ENCODE measurements at regions not wholly inside any gene's neighbourhood (a gene's known extent, or its start where the extent isn't known, plus 50 kb on each side); places are given as distances from the start of the nearest gene placed in this dataset.

DNA sequence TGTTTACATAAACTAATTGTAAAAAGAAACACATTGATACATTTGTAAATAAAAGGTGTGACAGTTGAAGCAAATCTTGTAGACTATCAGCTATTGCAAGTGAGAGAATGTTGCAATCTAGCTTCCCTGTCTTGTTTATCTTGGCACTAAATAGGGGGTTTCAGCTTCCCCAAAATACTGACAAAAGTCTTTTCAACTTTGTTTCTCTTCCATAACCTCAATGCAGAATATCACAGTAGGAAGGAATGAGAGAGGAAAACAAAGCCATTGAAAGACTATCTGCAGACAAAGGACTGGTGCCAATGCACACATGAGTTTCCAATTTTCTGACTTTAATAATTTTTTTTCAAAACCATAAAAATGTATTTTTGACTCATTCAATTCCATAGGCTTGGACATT lies 886.2 kb upstream of the MGAT4C start:
- no peak for DNase-seq

- DNase-seq, result no peak
Measured at GRCh38 chr12:87141091-87141490, 884.9 kb upstream of the MGAT4C start.

- DNase-seq, result no peak
Measured at GRCh38 chr12:87140262-87140661, 884.1 kb upstream of the MGAT4C start.

- DNase-seq, result no peak
Measured at GRCh38 chr12:87137220-87137619, 881.0 kb upstream of the MGAT4C start.

GRCh38 chr12:87136330-87136976 lies 880.3 kb upstream of the MGAT4C start:
- no peak for DNase-seq

- no peak for DNase-seq
Measured at GRCh38 chr12:87127272-87127671, 871.1 kb upstream of the MGAT4C start.

DNA sequence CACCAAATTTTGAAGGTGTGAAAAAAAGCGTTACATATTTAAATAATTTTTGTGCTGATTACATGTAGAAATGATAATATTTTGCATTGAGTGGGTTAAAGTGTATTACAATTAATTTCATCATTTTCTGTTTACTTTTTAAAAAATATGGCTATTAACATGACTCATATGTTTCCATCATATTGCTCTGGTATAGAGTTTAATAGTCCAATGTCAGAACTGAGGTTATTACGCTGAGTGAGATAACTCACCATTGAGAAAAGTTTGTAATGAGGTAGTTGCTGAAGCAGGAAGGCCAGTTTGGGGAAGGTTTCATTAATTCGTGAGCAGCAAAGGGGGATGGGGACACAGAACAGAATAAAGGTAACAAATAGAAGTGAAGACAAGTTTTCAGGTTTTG lies 865.7 kb upstream of the MGAT4C start:
- DNase-seq, result no peak

DNA sequence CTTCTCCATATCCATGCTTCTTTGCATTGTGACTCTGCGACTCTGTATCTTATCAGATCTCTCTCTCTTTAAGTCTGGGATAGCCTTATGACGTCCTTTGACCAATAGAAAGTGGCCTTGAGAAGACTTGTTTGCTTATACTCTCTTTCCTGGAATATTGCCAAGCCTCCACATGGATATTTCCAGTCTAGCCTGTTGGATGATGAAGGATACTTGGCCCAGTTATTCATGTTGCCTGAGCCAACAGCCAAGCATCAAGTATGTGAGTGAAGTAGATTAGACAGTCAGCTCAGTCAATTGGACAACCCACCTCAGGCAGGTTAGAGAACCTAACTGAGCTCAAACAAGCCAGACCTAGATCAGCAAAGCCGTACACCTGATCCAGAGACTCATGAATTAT lies 864.2 kb upstream of the MGAT4C start:
- no peak for DNase-seq

DNA sequence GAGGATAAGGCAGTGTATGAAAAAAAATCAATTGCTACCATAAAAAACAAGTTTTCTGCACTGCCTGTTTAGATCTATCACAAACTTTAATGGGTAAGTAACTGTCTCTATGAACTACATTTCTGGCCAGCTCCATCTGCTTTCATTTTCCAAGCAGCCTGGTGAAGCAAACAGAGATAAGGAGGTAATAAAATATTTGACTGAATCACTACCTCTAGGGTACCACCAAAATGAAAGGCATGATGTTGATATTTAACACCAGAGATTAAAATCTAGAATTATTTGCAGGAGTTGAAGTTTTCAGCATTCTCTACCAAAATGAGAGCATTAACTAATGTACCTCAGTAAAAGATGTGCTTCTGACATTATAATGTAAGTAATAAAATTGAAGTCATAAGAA lies 863.5 kb upstream of the MGAT4C start:
- DNase-seq, result no peak

DNA sequence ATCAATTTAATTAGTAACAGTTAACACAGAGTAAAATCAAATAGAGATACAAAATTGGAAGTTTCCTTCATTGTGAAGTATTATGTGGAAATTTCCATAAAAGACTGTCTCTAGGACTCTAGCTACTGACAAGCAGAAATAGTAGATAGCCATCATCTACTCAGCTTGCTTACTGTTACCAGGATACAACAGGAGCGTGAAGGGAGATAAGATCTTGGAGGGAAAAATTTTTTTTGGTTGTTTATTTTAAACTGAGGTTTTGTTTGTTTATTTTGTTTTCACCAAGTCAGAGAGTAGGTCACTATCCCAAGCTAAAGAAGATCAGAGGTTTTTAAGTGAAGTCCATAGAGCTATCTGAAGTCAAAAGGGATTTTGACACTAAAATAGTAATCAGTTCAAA lies 861.3 kb upstream of the MGAT4C start:
- no peak for DNase-seq

DNA sequence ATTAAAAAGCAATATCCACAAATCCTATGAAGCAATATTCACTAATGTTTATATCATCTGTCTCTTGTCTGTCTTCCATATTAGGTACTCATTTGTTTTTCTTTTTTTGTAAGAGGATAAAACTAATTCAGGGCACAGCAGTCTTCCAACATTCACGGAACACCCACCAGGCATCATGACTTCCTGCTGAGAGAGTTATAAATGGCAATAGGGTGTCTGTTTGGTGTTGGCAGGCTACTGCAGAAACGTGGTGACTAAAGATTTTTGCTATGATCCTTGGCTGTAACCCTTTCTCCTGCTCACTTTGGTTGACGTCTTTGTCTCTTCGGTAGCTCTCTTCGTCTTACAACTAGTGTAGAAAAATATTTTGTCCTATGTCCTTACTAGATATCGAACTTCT lies 860.6 kb upstream of the MGAT4C start:
- no peak for DNase-seq

DNA sequence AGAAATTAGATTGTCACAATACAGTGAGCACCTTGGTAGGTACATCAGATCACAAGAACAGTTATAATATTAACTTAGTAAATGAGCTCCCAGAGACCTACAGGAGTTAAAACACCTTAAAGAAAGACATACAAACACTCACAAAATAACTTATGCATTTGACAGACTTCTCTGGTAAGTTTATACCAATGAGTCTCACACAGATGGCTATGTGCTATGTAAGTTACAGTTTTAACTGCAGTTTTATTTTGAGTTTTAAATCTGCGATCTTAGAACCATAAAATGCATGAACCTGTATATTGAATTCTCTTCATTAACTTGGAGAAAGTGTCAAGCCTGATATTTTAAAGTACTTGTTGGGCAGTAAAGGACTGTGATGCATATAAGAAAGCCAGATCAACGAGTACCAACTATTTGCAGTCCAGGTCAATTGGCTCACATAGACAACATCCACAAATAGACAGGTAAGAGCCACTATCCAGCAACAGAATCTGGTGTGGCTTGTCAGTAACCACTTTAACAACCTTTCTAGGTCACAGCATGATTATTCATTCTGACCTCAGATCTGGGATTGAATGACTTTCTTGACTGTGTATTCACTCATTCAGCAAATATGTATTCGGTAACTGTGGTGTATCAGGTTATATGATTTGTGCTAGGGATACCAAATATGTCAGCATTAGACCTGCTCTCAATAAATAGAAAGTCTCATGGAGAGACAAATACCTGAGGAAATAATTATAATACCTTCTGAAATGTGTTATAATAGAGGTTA lies 856.6 kb upstream of the MGAT4C start:
- no peak for DNase-seq

DNA sequence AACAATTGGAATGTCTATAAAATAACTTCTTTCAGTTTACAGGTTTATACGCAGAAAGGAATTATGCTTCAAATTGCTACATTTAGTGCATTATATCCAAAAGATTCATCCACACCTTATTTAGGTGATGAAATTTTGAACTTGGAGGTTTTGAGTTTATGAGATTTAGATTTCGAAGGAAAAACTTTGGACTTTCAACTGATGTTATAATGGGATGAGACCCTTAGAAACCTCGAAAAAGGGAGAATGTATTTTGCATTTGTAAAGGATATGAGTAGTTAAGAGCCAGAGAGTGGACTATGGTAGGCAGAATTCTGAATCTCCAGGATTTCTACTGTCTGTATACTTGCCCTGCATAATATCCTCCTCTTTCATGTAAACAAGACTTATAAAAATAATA lies 851.6 kb upstream of the MGAT4C start:
- no peak for DNase-seq

- no peak for DNase-seq
Measured at GRCh38 chr12:87107270-87107669, 851.1 kb upstream of the MGAT4C start.

- no peak for DNase-seq
Measured at GRCh38 chr12:87096082-87096585, 839.9 kb upstream of the MGAT4C start.

- no peak for DNase-seq
Measured at GRCh38 chr12:87094356-87094755, 838.2 kb upstream of the MGAT4C start.

DNA sequence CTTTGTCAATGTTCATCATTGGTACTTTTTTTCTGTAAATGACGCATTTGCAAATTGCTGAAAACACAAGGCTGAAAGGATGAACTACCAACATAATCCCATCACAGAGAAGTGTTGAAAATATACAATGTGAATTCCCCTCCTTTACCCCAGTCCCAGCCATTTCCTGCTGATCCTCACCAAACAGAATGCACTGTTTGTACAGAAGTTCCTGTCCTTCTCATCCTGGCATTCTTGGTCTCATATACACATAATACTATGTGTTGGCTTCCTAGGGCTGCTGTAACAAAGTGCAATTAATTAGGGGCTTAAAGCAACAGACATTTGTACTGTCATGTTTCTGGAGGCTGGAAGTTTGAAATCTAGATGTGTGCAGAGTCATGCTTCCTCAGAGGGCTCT lies 836.2 kb upstream of the MGAT4C start:
- DNase-seq, result no peak

DNA sequence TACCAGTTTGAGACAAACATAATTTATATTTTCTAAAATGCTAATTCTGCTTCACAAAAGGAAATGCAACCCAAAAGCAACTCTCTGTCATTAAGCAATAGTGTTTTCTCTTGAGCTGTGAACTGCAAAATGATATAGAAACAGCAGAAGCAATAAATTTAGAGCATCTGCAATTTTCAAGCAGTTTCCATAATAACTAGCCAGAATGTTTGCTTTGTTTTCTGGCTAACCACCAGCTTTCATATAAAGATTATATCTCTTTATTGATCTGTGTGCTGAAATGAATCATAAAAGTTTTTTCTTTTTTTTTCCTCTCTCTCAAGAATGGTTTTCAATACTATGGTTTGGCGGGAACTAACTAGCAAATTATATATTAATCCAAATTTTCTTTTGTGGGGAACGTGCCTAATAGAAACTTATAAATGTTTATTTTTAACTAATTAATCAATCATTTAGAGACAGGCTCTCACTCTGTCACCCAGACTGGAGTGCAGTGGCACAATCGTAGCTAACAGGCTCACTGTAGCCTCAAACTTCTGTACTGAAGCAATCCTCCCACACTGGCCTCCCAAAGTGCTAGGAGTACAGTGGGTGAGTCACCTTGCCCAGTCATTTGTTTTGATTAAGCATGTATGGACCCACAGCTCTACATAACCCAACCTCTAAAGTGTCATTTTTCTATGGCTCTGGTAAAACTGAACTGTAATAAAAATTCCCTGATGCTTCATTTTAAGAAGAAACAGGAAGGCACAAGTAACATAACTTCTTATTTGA lies 830.1 kb upstream of the MGAT4C start:
- no peak for DNase-seq

DNA sequence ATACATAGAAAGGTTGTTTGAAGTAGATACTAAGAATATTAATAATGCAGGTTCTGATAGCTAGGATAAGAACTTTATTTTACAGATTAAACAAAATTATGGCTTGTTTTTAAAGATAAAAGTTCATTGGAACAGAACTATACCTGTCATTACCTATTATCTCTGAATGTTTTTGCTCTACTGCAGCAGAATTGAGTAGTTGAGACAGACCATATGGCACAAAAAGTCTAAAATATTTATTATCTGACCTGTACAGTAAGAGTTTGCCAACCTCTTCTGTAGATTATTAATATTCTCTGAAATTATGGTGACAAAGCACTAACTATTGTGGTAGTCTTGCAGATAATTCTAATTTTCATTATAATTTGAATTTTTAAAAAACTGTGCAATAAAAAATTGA lies 829.1 kb upstream of the MGAT4C start:
- DNase-seq, result no peak

- no peak for DNase-seq
Measured at GRCh38 chr12:87082756-87083155, 826.6 kb upstream of the MGAT4C start.

GRCh38 chr12:87074781-87075180 lies 818.6 kb upstream of the MGAT4C start:
- DNase-seq, result no peak

- no peak for DNase-seq
Measured at GRCh38 chr12:87066326-87066725, 810.1 kb upstream of the MGAT4C start.

DNA sequence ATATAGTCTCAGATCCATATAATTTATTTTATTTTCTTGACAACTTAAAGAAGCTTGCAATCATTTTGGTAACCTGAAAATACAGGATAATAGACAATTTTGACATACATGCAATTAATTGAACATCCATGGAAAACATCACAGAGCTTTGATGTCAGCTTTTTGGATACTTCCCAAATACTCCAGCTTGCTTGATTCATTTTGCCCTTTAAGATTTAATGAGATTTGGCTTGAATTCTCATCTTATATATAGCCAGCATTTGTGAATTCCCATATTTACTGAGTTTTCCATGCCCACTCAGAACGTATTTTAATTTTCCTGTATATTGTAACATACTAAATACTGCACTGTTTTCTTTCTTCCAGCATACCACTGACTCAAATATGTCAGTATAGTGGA lies 803.0 kb upstream of the MGAT4C start:
- DNase-seq, result no peak

- no peak for DNase-seq
Measured at GRCh38 chr12:87054226-87054625, 798.0 kb upstream of the MGAT4C start.
